MM.1S (cell line): ENCODE measurements at regions not wholly inside any gene's neighbourhood (a gene's known extent, or its start where the extent isn't known, plus 50 kb on each side); places are given as distances from the start of the nearest gene placed in this dataset.

Experiments used
- DNase-seq: peaks from one replicate; pipeline ENCODE4 v3.0.0-alpha.2; 2015
- H2AFZ ChIP-seq: fragments of 300-600 bp; sonication (generic); 2 replicates; pipeline ENCODE4 v1.6.0; 2016; ENCODE audit warnings: antibody characterized with exemption, low read length
- H3F3A ChIP-seq: fragments of 300-600 bp; sonication (generic); 2 replicates; pipeline ENCODE4 v1.6.1; 2016; ENCODE audit warnings: mild to moderate bottlenecking, antibody characterized with exemption, low read length, moderate library complexity, mixed read lengths; ENCODE audit not compliant: insufficient read depth
- H3K27ac ChIP-seq: fragments of 300-600 bp; sonication (generic); 2 replicates; pipeline ENCODE4 v1.5.1; 2016; ENCODE audit warnings: mild to moderate bottlenecking, low read length
- H3K27me3 ChIP-seq: fragments of 300-600 bp; sonication (generic); replicated peaks from 2 replicates; pipeline ENCODE4 v1.6.0; 2016; ENCODE audit warnings: low read length; ENCODE audit not compliant: insufficient read depth
- H3K36me3 ChIP-seq: fragments of 300-600 bp; sonication (generic); replicated peaks from 2 replicates; pipeline ENCODE4 v1.6.1; 2016; ENCODE audit warnings: mild to moderate bottlenecking, low read length, mixed read lengths; ENCODE audit not compliant: insufficient read depth
- H3K4me1 ChIP-seq: fragments of 300-600 bp; sonication (generic); 2 replicates; pipeline ENCODE4 v1.6.1; 2016; ENCODE audit warnings: low read length, mixed read lengths
- H3K4me2 ChIP-seq: fragments of 300-600 bp; sonication (generic); 2 replicates; pipeline ENCODE4 v1.6.0; 2016; ENCODE audit warnings: low read depth, low read length
- H3K4me3 ChIP-seq: fragments of 300-600 bp; sonication (generic); 2 replicates; pipeline ENCODE4 v1.5.1; 2016; ENCODE audit warnings: low read length, mixed read lengths
- H3K79me2 ChIP-seq: fragments of 300-600 bp; sonication (generic); 2 replicates; pipeline ENCODE4 v1.6.1; 2016; ENCODE audit warnings: mixed run types, low read length, mixed read lengths
- H3K9ac ChIP-seq: fragments of 300-600 bp; sonication (generic); 2 replicates; pipeline ENCODE4 v1.6.1; 2016; ENCODE audit warnings: low read length, mixed read lengths
- H3K9me2 ChIP-seq: fragments of 300-600 bp; sonication (generic); replicated peaks from 2 replicates; pipeline ENCODE4 v1.6.1; 2016; ENCODE audit warnings: mild to moderate bottlenecking, low read length, mixed read lengths; ENCODE audit not compliant: insufficient read depth
- H3K9me3 ChIP-seq: fragments of 300-600 bp; sonication (generic); replicated peaks from 2 replicates; pipeline ENCODE4 v1.6.1; 2016; ENCODE audit warnings: mild to moderate bottlenecking, low read length, mixed read lengths; ENCODE audit not compliant: insufficient read depth
- H4K20me1 ChIP-seq: fragments of 300-600 bp; sonication (generic); 2 replicates; pipeline ENCODE4 v1.6.1; 2016; ENCODE audit warnings: mild to moderate bottlenecking, low read length, moderate library complexity, mixed read lengths; ENCODE audit not compliant: insufficient read depth
- CTCF ChIP-seq: fragments of 300-600 bp; sonication (generic); IDR thresholded peaks from 2 replicates; pipeline ENCODE4 v1.5.1; 2016; ENCODE audit warnings: antibody characterized with exemption, low read length, mixed read lengths
- EZH2 ChIP-seq: fragments of 300-600 bp; sonication (generic); optimal IDR thresholded peaks from 2 replicates; pipeline ENCODE3; 2017; ENCODE audit warnings: low read depth, mild to moderate bottlenecking, antibody characterized with exemption, low read length, mixed read lengths
- EZH2phosphoT487 ChIP-seq: fragments of 300-600 bp; sonication (generic); IDR thresholded peaks from 2 replicates; pipeline ENCODE4 v1.6.1; 2018; ENCODE audit warnings: antibody characterized with exemption, low read length

- Histone ChIP-seq H3K9me3 (no peaks in the 10 kb centered on the region), H3K4me1 (no peaks in the 10 kb centered on the region), H3K4me3 (no peak overlapping the region), H3F3A (no peaks in the 10 kb centered on the region), H4K20me1 (no peaks in the 10 kb centered on the region), H3K27ac (no peak overlapping the region), H3K9ac (no peak overlapping the region), H3K9me2 (no peaks in the 10 kb centered on the region), H3K27me3 (no peaks in the 10 kb centered on the region), H3K79me2 (no peaks in the 10 kb centered on the region), H3K36me3 (no peaks in the 10 kb centered on the region), H2AFZ (no peak overlapping the region), H3K4me2 (no peak overlapping the region)
- no peak for DNase-seq
- TF ChIP-seq EZH2phosphoT487 (no peak), CTCF (no peak), EZH2 (no peak)
Observed at GRCh38 chr9:20037699-20038098, 248.9 kb upstream of the SLC24A2 start.

- no peak overlapping the region for H3K4me2 ChIP-seq
- H3K36me3 ChIP-seq = no peaks in the 10 kb centered on the region
Observed at GRCh38 chr9:20033511-20033910, 244.7 kb upstream of the SLC24A2 start.

GRCh38 chr9:20032413-20033006 lies 243.7 kb upstream of the SLC24A2 start:
- Histone ChIP-seq H3K9me3 (no peaks in the 10 kb centered on the region), H2AFZ (no peak overlapping the region), H4K20me1 (no peaks in the 10 kb centered on the region), H3K9me2 (no peaks in the 10 kb centered on the region), H3K27ac (no peak overlapping the region), H3K9ac (no peak overlapping the region), H3K36me3 (no peaks in the 10 kb centered on the region), H3K4me2 (no peak overlapping the region), H3K79me2 (no peaks in the 10 kb centered on the region), H3K4me3 (no peak overlapping the region), H3K4me1 (no peaks in the 10 kb centered on the region), H3K27me3 (no peaks in the 10 kb centered on the region), H3F3A (no peaks in the 10 kb centered on the region)
- no peak for DNase-seq
- TF ChIP-seq CTCF = no peak
- TF ChIP-seq EZH2phosphoT487 = no peak
- no peak for TF ChIP-seq EZH2

More at GRCh38 chr9:20033511-20033910, 244.7 kb upstream of the SLC24A2 start:
- no peak for DNase-seq
- Histone ChIP-seq H3K79me2 (no peaks in the 10 kb centered on the region), H3K9ac (no peak overlapping the region), H3K9me2 (no peaks in the 10 kb centered on the region), H3K4me1 (no peaks in the 10 kb centered on the region), H3K27me3 (no peaks in the 10 kb centered on the region), H3F3A (no peaks in the 10 kb centered on the region), H2AFZ (no peak overlapping the region), H3K9me3 (no peaks in the 10 kb centered on the region), H3K27ac (no peak overlapping the region), H4K20me1 (no peaks in the 10 kb centered on the region), H3K4me3 (no peak overlapping the region)
- TF ChIP-seq CTCF (no peak), EZH2phosphoT487 (no peak), EZH2 (no peak)
